HEK293 (cell line): ENCODE measurements at regions not wholly inside any gene's neighbourhood (a gene's known extent, or its start where the extent isn't known, plus 50 kb on each side); places are given as distances from the start of the nearest gene placed in this dataset.

ENCODE experiments used
- CTCF ChIA-PET: fragments of 350-600 bp; formaldehyde crosslinking; extraction: SDS; loops from one replicate; lab custom pipeline; 2021; ENCODE audit warnings: antibody characterized with exemption; lab: Yijun Ruan, JAX
- POLR2A ChIA-PET: fragments of 300-600 bp; formaldehyde crosslinking; extraction: SDS; loops from one replicate; lab custom pipeline; 2020; ENCODE audit warnings: antibody characterized with exemption, inconsistent platforms; lab: Yijun Ruan, JAX
- H3K27ac ChIP-seq: fragments of 200-500 bp; sonication (Bioruptor generic); 2 replicates; pipeline ENCODE4 v1.5.1; 2014; ENCODE audit warnings: low read depth, low read length, control low read depth, inconsistent platforms; ENCODE audit errors: extremely low read depth
- H3K36me3 ChIP-seq, 2 experiments: fragments of 200-500 bp in 1 of 2; sonication (Bioruptor generic) in 1 of 2; 1 replicate in 1 of 2; 2 replicates in 1 of 2; pipeline ENCODE4 v1.5.1; 2014 to 2017; ENCODE audit warnings: inconsistent platforms in 2 of 2, low read length in 2 of 2; ENCODE audit not compliant: control insufficient read depth in 2 of 2, insufficient read depth in 1 of 2
- H3K4me1 ChIP-seq: fragments of 200-500 bp; sonication (Bioruptor generic); 2 replicates; pipeline ENCODE4 v1.5.1; 2014; ENCODE audit warnings: mild to moderate bottlenecking, low read length, inconsistent platforms; ENCODE audit not compliant: control insufficient read depth, insufficient read depth
- H3K4me3 ChIP-seq: 2 replicates; pipeline ENCODE4 v1.5.1; 2011; ENCODE audit warnings: low read depth, mild to moderate bottlenecking, control low read depth, low read length, moderate library complexity
- H3K9me3 ChIP-seq: fragments of 200-500 bp; sonication (Bioruptor generic); 2 replicates; pipeline ENCODE4 v1.5.1; 2014; ENCODE audit warnings: low read depth, low read length, inconsistent platforms; ENCODE audit not compliant: control insufficient read depth, insufficient read depth
- KLF7 ChIP-seq: fragments of 450-650 bp; formaldehyde crosslinking; IDR thresholded peaks from 2 replicates; pipeline ENCODE4 v1.5.1; 2016; ENCODE audit warnings: missing biosample characterization, missing genetic modification characterization, borderline replicate concordance
- OSR2 ChIP-seq: fragments of 450-650 bp; formaldehyde crosslinking; IDR thresholded peaks from 2 replicates; pipeline ENCODE4 v1.5.1; 2016; ENCODE audit warnings: missing biosample characterization, missing genetic modification characterization
- ZBTB11 ChIP-seq: fragments of 450-650 bp; formaldehyde crosslinking; conservative IDR thresholded peaks from 2 replicates; pipeline ENCODE4 v1.5.1; 2016; ENCODE audit warnings: low read depth, missing biosample characterization, missing genetic modification characterization
- ZBTB17 ChIP-seq: fragments of 450-650 bp; formaldehyde crosslinking; IDR thresholded peaks from 2 replicates; pipeline ENCODE4 v1.5.1; 2016; ENCODE audit warnings: missing biosample characterization, missing genetic modification characterization
- ZFHX2 ChIP-seq: fragments of 450-650 bp; formaldehyde crosslinking; conservative IDR thresholded peaks from 2 replicates; pipeline ENCODE4 v1.5.1; 2016; ENCODE audit warnings: missing biosample characterization, missing genetic modification characterization
- ZNF114 ChIP-seq: fragments of 450-650 bp; formaldehyde crosslinking; IDR thresholded peaks from 2 replicates; pipeline ENCODE4 v1.5.0; 2017; ENCODE audit warnings: missing biosample characterization, missing genetic modification characterization
- ZNF24 ChIP-seq: fragments of 450-650 bp; formaldehyde crosslinking; IDR thresholded peaks from 2 replicates; pipeline ENCODE4 v1.5.1; 2016; ENCODE audit warnings: missing biosample characterization, missing genetic modification characterization
- ZNF280C ChIP-seq: fragments of 450-650 bp; formaldehyde crosslinking; IDR thresholded peaks from 2 replicates; pipeline ENCODE4 v1.5.1; 2016; ENCODE audit warnings: missing biosample characterization, missing genetic modification characterization
- ZNF362 ChIP-seq: fragments of 450-650 bp; formaldehyde crosslinking; IDR thresholded peaks from 2 replicates; pipeline ENCODE4 v1.5.1; 2016; ENCODE audit warnings: missing biosample characterization, missing genetic modification characterization
- ZNF404 ChIP-seq: fragments of 450-650 bp; formaldehyde crosslinking; IDR thresholded peaks from 2 replicates; pipeline ENCODE4 v1.5.1; 2017; ENCODE audit warnings: missing biosample characterization, missing genetic modification characterization
- ZNF501 ChIP-seq: fragments of 450-650 bp; formaldehyde crosslinking; IDR thresholded peaks from 2 replicates; pipeline ENCODE4 v1.5.1; 2016; ENCODE audit warnings: missing biosample characterization, missing genetic modification characterization
- ZNF549 ChIP-seq: fragments of 450-650 bp; IDR thresholded peaks from 2 replicates; pipeline ENCODE4 v1.5.1; 2018; ENCODE audit warnings: missing biosample characterization, missing genetic modification characterization, mild to moderate bottlenecking, inconsistent platforms, moderate library complexity
- ZNF558 ChIP-seq: fragments of 450-650 bp; formaldehyde crosslinking; IDR thresholded peaks from 2 replicates; pipeline ENCODE4 v1.5.1; 2016; ENCODE audit warnings: missing biosample characterization, missing genetic modification characterization
- ZNF596 ChIP-seq: fragments of 450-650 bp; IDR thresholded peaks from 2 replicates; pipeline ENCODE4 v1.5.0; 2018; ENCODE audit warnings: missing biosample characterization, mild to moderate bottlenecking, missing genetic modification characterization, moderate library complexity
- ZNF610 ChIP-seq: fragments of 450-650 bp; formaldehyde crosslinking; IDR thresholded peaks from 2 replicates; pipeline ENCODE4 v1.5.1; 2016; ENCODE audit warnings: missing biosample characterization, missing genetic modification characterization, borderline replicate concordance
- ZNF623 ChIP-seq: fragments of 450-650 bp; formaldehyde crosslinking; IDR thresholded peaks from 2 replicates; pipeline ENCODE4 v1.5.1; 2016; ENCODE audit warnings: missing biosample characterization, missing genetic modification characterization
- ZNF626 ChIP-seq: fragments of 450-650 bp; sonication (Bioruptor Pico); formaldehyde crosslinking; IDR thresholded peaks from 2 replicates; pipeline ENCODE4 v1.5.1; 2018; ENCODE audit warnings: missing biosample characterization, missing genetic modification characterization, inconsistent platforms
- ZNF670 ChIP-seq: fragments of 450-650 bp; formaldehyde crosslinking; IDR thresholded peaks from 2 replicates; pipeline ENCODE4 v1.5.1; 2016; ENCODE audit warnings: missing biosample characterization, missing genetic modification characterization, low read depth
- ZSCAN30 ChIP-seq: fragments of 450-650 bp; IDR thresholded peaks from 2 replicates; pipeline ENCODE4 v1.5.1; 2018; ENCODE audit warnings: missing biosample characterization, mild to moderate bottlenecking, missing genetic modification characterization, moderate library complexity

- no peaks in the 10 kb centered on the region for H3K4me1 ChIP-seq
- no peaks in the 10 kb centered on the region for H3K36me3 ChIP-seq
- no peak for TF ChIP-seq ZNF596 (tag by site-specific recombination)
- TF ChIP-seq ZNF24 (tag by site-specific recombination), result no peak
- no peak for TF ChIP-seq ZNF114 (tag by site-specific recombination)
- ChIA-PET POLR2A (no interaction called here), CTCF (no interaction called here)
- H3K27ac ChIP-seq, result no peak overlapping the region
- no peak overlapping the region for H3K4me3 ChIP-seq
- H3K9me3 ChIP-seq, result no peaks in the 10 kb centered on the region
These were observed 703.0 kb downstream of the ZPLD1 start for GRCh38 chr3:103137830-103138229.

- H3K4me3 ChIP-seq, result no peak overlapping the region
- no peaks in the 10 kb centered on the region for H3K4me1 ChIP-seq
- TF ChIP-seq ZNF549 (tag by site-specific recombination), result no peak
- TF ChIP-seq ZFHX2 (tag by site-specific recombination), result no peak
- no peak for TF ChIP-seq ZNF404
- no peak for TF ChIP-seq ZSCAN30 (tag by site-specific recombination)
- no peak for TF ChIP-seq ZBTB17 (tag by site-specific recombination)
- TF ChIP-seq ZNF501, result no peak
- no peak for TF ChIP-seq ZNF670
- no peak for TF ChIP-seq ZNF362
- TF ChIP-seq ZNF623, result no peak
- no peak for TF ChIP-seq ZNF280C (tag by site-specific recombination)
- TF ChIP-seq ZNF610, result no peak
- no peak for TF ChIP-seq ZNF558 (tag by site-specific recombination)
- TF ChIP-seq KLF7, result no peak
- no peak for TF ChIP-seq ZNF626 (tag by site-specific recombination)
- no peak for TF ChIP-seq OSR2 (tag by site-specific recombination)
- TF ChIP-seq ZBTB11 (tag by site-specific recombination), result no peak
- TF ChIP-seq, all 188 proteins: peak for 0
- Histone ChIP-seq H3K36me3 (no peaks in the 10 kb centered on the region), H3K9me3 (no peaks in the 10 kb centered on the region), H3K27ac (no peak overlapping the region)
- ChIA-PET CTCF (no interaction called here), POLR2A (no interaction called here)
These were observed 723.4 kb downstream of the ZPLD1 start for GRCh38 chr3:103158183-103158582.
